T47D (cell line): ENCODE measurements at regions not wholly inside any gene's neighbourhood (a gene's known extent, or its start where the extent isn't known, plus 50 kb on each side); places are given as distances from the start of the nearest gene placed in this dataset.

ENCODE experiments used
- DNase-seq, 2 experiments: peaks; one replicate each; pipeline versions ENCODE4 v3.0.0 to v3.0.0-alpha.2; 2011 to 2012; ENCODE audit warnings: low read depth in 1 of 2, low spot score in 1 of 2
- JUND ChIP-seq: IDR thresholded peaks from 2 replicates; pipeline ENCODE4 v1.6.1; 2012; ENCODE audit warnings: low read depth
- in situ Hi-C: cut with HindIII; loops from 2 replicates; pipeline ENCODE4 v1.10.0; 2016; ENCODE audit warnings: low sequenced_read_pairs, low pct_unique_long_range_greater_than_20kb

GRCh38 chr18:35770376-35771014, 189.0 kb downstream of the GALNT1 start:
- TF ChIP-seq JUND, result no peak
- DNase-seq, result no peak
- in situ Hi-C loops, result no loop called here

GRCh38 chr18:35771172-35771571, 189.6 kb downstream of the GALNT1 start:
- in situ Hi-C loops, result no loop called here

GRCh38 chr18:35775887-35776286, 194.3 kb downstream of the GALNT1 start:
- TF ChIP-seq JUND, result no peak
- in situ Hi-C loops, result no loop called here
- peak; percentile 24 to 73 for DNase-seq

More at GRCh38 chr18:35771172-35771571, 189.6 kb downstream of the GALNT1 start:
- TF ChIP-seq JUND, result no peak
- DNase-seq, result no peak

- no peak for DNase-seq
- TF ChIP-seq JUND, result no peak
- in situ Hi-C loops, result no loop called here
Observed at GRCh38 chr18:35776473-35776872, 194.9 kb downstream of the GALNT1 start.

GRCh38 chr18:35777039-35777438, 195.4 kb upstream of the RMP24 start:
- peak in 1 of 2 experiments; percentile 17 for DNase-seq
- no peak for TF ChIP-seq JUND
- in situ Hi-C loops, result no loop called here

- DNase-seq, result no peak
- in situ Hi-C loops, result no loop called here
- TF ChIP-seq JUND, result no peak
Observed at GRCh38 chr18:35778850-35779627, 193.4 kb upstream of the RMP24 start.

- no peak for DNase-seq
- in situ Hi-C loops, result no loop called here
- TF ChIP-seq JUND, result no peak
Observed at GRCh38 chr18:35780937-35781336, 191.5 kb upstream of the RMP24 start.

- DNase-seq, result no peak
- no peak for TF ChIP-seq JUND
- in situ Hi-C loops, result no loop called here
Observed at GRCh38 chr18:35782926-35783325, 189.6 kb upstream of the RMP24 start.

- no peak for TF ChIP-seq JUND
- in situ Hi-C loops, result no loop called here
- DNase-seq, result no peak
Observed at GRCh38 chr18:35786365-35787042, 186.0 kb upstream of the RMP24 start.

- in situ Hi-C loops, result no loop called here
- no peak for TF ChIP-seq JUND
- DNase-seq, result no peak
Observed at GRCh38 chr18:35789543-35789942, 182.9 kb upstream of the RMP24 start.

- in situ Hi-C loops, result no loop called here
- no peak for DNase-seq
- no peak for TF ChIP-seq JUND
Observed at GRCh38 chr18:35797948-35798347, 174.5 kb upstream of the RMP24 start.

- in situ Hi-C loops, result no loop called here
- DNase-seq, result no peak
- no peak for TF ChIP-seq JUND
Observed at GRCh38 chr18:35803551-35803950, 168.9 kb upstream of the RMP24 start.

GRCh38 chr18:35804377-35804776, 168.1 kb upstream of the RMP24 start:
- in situ Hi-C loops, result no loop called here
- TF ChIP-seq JUND, result no peak
- DNase-seq, result no peak
